ENCODE measurements at regions not wholly inside any gene's neighbourhood (a gene's known extent, or its start where the extent isn't known, plus 50 kb on each side); places are given as distances from the start of the nearest gene placed in this dataset.

DNA sequence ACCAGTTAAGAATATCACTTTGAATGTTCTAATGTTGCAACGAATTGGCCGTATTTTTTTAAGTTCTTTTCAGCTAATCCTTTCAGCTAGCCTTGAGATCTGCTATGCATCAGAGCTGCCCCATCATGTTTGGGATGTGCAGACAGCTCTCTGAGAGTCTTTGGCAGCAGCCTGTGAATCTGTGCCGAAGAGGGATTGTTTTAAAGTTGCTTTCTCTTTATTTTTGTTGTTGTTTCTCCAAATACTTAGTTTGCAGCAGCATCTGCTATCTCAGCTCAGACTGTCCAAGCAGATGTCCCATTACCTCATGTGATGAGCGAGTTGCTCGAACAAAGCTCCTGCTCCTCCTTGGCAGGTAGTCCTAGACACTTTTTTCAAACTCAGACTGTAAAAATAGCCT, 1002.5 kb upstream of the INTU start:
- intact Hi-C loops (cut with micrococcal nuclease; ENCODE audit: unreplicated experiment), result no loop called here
- Histone ChIP-seq H3K9ac (ENCODE audit: insufficient read depth, low read depth, low read length) (no peak overlapping the region), H3K4me3 (replicated peaks in 1 of 3; ENCODE audit: insufficient read depth in 1 of 3, low read depth in 2 of 3, low read length in 3 of 3) (no peak overlapping the region), H3K79me2 (ENCODE audit: insufficient read depth, low read length) (no peaks in the 10 kb centered on the region), H3K27ac (ENCODE audit: extremely low read length, insufficient read depth, low read length) (no peak overlapping the region), H3K27me3 (ENCODE audit: control insufficient read depth in 1 of 2, insufficient read depth in 2 of 2, low read length in 2 of 2) (no peaks in the 10 kb centered on the region), H4K20me1 (ENCODE audit: insufficient read depth, low read length) (no peaks in the 10 kb centered on the region), H3K4me1 (ENCODE audit: insufficient read depth, low read length) (no peaks in the 10 kb centered on the region), H3K4me2 (ENCODE audit: low read depth, low read length) (no peak overlapping the region), H3K36me3 (replicated peaks in 1 of 2; ENCODE audit: control insufficient read depth in 1 of 2, insufficient read depth in 2 of 2, low read length in 2 of 2) (no peaks in the 10 kb centered on the region), H3K9me3 (ENCODE audit: low read length) (no peaks in the 10 kb centered on the region), H2AFZ (ENCODE audit: low read length) (no peak overlapping the region)
- no peak for DNase-seq (ENCODE audit: low spot score)
- in situ Hi-C loops (cut with HindIII; ENCODE audit: extremely low pct_ligation_motif_present, low pct_unique_long_range_greater_than_20kb), result no loop called here
- no TSS peak for BruUV-seq (replicated peaks)
- ChIA-PET CTCF (ENCODE audit: low intra/inter-chr PET ratio, low total read pairs) (no interaction called here), POLR2A (no interaction called here)
- no peak for FAIRE-seq
- 0% methylated on average over 5 of the region's 5 CpGs for WGBS (ENCODE audit: low lambda C conversion rate)
- TF ChIP-seq CEBPG (CRISPR knock-in tag; IDR thresholded peaks at IDR 0.05) (no peak), ZNF441 (CRISPR knock-in tag; IDR thresholded peaks at IDR 0.05; ENCODE audit: borderline replicate concordance) (no peak), POGK (CRISPR knock-in tag; conservative IDR thresholded peaks at IDR 0.05) (no peak), NFE2L1 (CRISPR knock-in tag; IDR thresholded peaks at IDR 0.05; ENCODE audit: borderline replicate concordance) (no peak), ZNF451 (CRISPR knock-in tag; IDR thresholded peaks at IDR 0.05) (no peak), HNRNPUL1 (IDR thresholded peaks at IDR 0.05; ENCODE audit: low read depth, low read length) (no peak), ADNP (CRISPR knock-in tag; IDR thresholded peaks at IDR 0.05) (no peak), ZNF589 (CRISPR knock-in tag; conservative IDR thresholded peaks at IDR 0.05) (no peak), FOXP1 (IDR thresholded peaks at IDR 0.05) (no peak), FOXP1 (CRISPR knock-in tag; IDR thresholded peaks at IDR 0.05) (no peak), KDM3A (CRISPR knock-in tag; IDR thresholded peaks at IDR 0.05; ENCODE audit: low read depth) (no peak), PPARG (CRISPR knock-in tag; conservative IDR thresholded peaks at IDR 0.05) (no peak), ZNF12 (CRISPR knock-in tag; IDR thresholded peaks at IDR 0.05) (no peak), FOXA1 (IDR thresholded peaks at IDR 0.05) (no peak), FOXA1 (CRISPR knock-in tag; IDR thresholded peaks at IDR 0.05) (no peak), ZNF879 (CRISPR knock-in tag; IDR thresholded peaks at IDR 0.05) (no peak), HDAC2 (CRISPR knock-in tag; IDR thresholded peaks at IDR 0.05) (no peak), ZNF678 (CRISPR knock-in tag; IDR thresholded peaks at IDR 0.05) (no peak)
- TF ChIP-seq, protein P1, sequence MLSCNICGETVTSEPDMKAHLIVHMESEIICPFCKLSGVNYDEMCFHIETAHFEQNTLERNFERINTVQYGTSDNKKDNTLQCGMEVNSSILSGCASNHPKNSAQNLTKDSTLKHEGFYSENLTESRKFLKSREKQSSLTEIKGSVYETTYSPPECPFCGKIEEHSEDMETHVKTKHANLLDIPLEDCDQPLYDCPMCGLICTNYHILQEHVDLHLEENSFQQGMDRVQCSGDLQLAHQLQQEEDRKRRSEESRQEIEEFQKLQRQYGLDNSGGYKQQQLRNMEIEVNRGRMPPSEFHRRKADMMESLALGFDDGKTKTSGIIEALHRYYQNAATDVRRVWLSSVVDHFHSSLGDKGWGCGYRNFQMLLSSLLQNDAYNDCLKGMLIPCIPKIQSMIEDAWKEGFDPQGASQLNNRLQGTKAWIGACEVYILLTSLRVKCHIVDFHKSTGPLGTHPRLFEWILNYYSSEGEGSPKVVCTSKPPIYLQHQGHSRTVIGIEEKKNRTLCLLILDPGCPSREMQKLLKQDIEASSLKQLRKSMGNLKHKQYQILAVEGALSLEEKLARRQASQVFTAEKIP (CRISPR knock-in tag; IDR thresholded peaks at IDR 0.05; ENCODE audit: borderline replicate concordance), result no peak
- no peak for ATAC-seq
